ENCODE measurements at regions not wholly inside any gene's neighbourhood (a gene's known extent, or its start where the extent isn't known, plus 50 kb on each side); places are given as distances from the start of the nearest gene placed in this dataset.

GRCh38 chr11:97158243-97158642 lies 768.4 kb downstream of the JRKL start:
- H3K9me3 ChIP-seq: no peaks in the 10 kb centered on the region
- DNase-seq: no peak
- no peaks in the 10 kb centered on the region for H3K36me3 ChIP-seq
- TF ChIP-seq POLR2AphosphoS5 (IDR thresholded peaks at IDR 0.05) (no peak), CTCF (IDR thresholded peaks at IDR 0.05 in 8 of 11, conservative IDR thresholded peaks at IDR 0.05 in 3 of 11) (no peak), POLR2A (IDR thresholded peaks at IDR 0.05) (no peak)
- no peaks in the 10 kb centered on the region for H3K27me3 ChIP-seq (replicated peaks in 1 of 7)
- H3K4me3 ChIP-seq: no peak overlapping the region
- no peaks in the 10 kb centered on the region for H3K4me1 ChIP-seq
- WGBS, 5 donors: 39 to 52% (median 50%) methylated on average over 5 of the region's 5 CpGs
- no peak overlapping the region for H3K27ac ChIP-seq
- intact Hi-C loops (cut with DNase I; ENCODE audit: low total_unique reads): no loop called here

GRCh38 chr11:97163631-97164191 lies 773.9 kb downstream of the JRKL start:
- TF ChIP-seq CTCF (IDR thresholded peaks at IDR 0.05 in 8 of 11, conservative IDR thresholded peaks at IDR 0.05 in 3 of 11): no peak
- no peak for TF ChIP-seq POLR2A (IDR thresholded peaks at IDR 0.05)
- TF ChIP-seq POLR2AphosphoS5 (IDR thresholded peaks at IDR 0.05): no peak
- Histone ChIP-seq H3K9me3 (no peaks in the 10 kb centered on the region), H3K27me3 (replicated peaks in 1 of 7) (no peaks in the 10 kb centered on the region), H3K4me3 (no peak overlapping the region), H3K36me3 (no peaks in the 10 kb centered on the region), H3K4me1 (no peaks in the 10 kb centered on the region), H3K27ac (no peak overlapping the region)
- intact Hi-C loops (cut with DNase I; ENCODE audit: low total_unique reads): no loop called here
- 84 to 93% (median 86%) methylated on average over 4 of the region's 4 CpGs for WGBS, 5 donors
- no peak for DNase-seq

- WGBS, 5 donors: 67 to 92% (median 78%) methylated on average over 3 of the region's 3 CpGs
- Histone ChIP-seq H3K9me3 (peaks cover 0 to 38% (median 5%) of the 10 kb centered on the region in 8 donors), H3K27me3 (replicated peaks in 1 of 7) (no peaks in the 10 kb centered on the region), H3K36me3 (no peaks in the 10 kb centered on the region), H3K4me1 (no peaks in the 10 kb centered on the region), H3K27ac (no peak overlapping the region), H3K4me3 (no peak overlapping the region)
- no peak for DNase-seq
- intact Hi-C loops (cut with DNase I; ENCODE audit: low total_unique reads): no loop called here
- TF ChIP-seq POLR2A (IDR thresholded peaks at IDR 0.05): no peak
- TF ChIP-seq CTCF (IDR thresholded peaks at IDR 0.05 in 8 of 11, conservative IDR thresholded peaks at IDR 0.05 in 3 of 11): no peak
- TF ChIP-seq POLR2AphosphoS5 (IDR thresholded peaks at IDR 0.05): no peak
These were observed 812.2 kb downstream of the JRKL start for GRCh38 chr11:97201743-97202612.

GRCh38 chr11:97202613-97203292 lies 812.9 kb downstream of the JRKL start:
- DNase-seq: no peak
- Histone ChIP-seq H3K27ac (no peak overlapping the region), H3K27me3 (replicated peaks in 1 of 7) (no peaks in the 10 kb centered on the region), H3K4me1 (no peaks in the 10 kb centered on the region), H3K9me3 (peaks cover 0 to 30% (median 5%) of the 10 kb centered on the region in 8 donors), H3K36me3 (no peaks in the 10 kb centered on the region), H3K4me3 (no peak overlapping the region)
- no peak for TF ChIP-seq CTCF (IDR thresholded peaks at IDR 0.05 in 8 of 11, conservative IDR thresholded peaks at IDR 0.05 in 3 of 11)
- no peak for TF ChIP-seq POLR2A (IDR thresholded peaks at IDR 0.05)
- TF ChIP-seq POLR2AphosphoS5 (IDR thresholded peaks at IDR 0.05): no peak
- intact Hi-C loops (cut with DNase I; ENCODE audit: low total_unique reads): no loop called here
- WGBS, 5 donors: 67 to 72% (median 67%) methylated on average over 8 of the region's 8 CpGs
